ENCODE measurements at regions not wholly inside any gene's neighbourhood (a gene's known extent, or its start where the extent isn't known, plus 50 kb on each side); places are given as distances from the start of the nearest gene placed in this dataset.

DNA sequence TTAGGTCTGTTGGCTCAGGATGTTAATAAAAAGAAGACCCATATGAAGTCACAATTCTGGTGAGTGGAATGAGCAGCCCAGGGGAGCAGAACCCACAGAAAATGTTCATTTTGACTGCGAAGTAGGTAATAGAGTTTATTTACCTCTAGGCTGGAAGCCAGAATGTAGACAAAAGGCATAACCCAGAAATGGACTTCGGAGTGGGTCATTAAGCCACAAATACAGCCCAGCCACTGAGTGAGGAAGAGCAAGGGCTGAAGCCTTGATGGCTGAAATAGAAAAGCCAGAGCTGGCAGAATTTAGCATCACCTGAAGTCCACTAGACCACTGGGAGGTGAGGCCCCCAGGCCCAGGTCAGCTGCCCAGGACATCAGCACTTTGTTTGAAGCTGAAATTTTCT lies 168.0 kb downstream of the NXNL2 start:
- peaks cover 0 to 3% (median 0%) of the 10 kb centered on the region in 4 donors for H3K9me3 ChIP-seq (ENCODE audit: control insufficient read depth in 4 of 4, low read length in 3 of 4)
- H3K27me3 ChIP-seq (ENCODE audit: control insufficient read depth in 4 of 4, insufficient read depth in 4 of 4, low read length in 3 of 4) = peaks cover 0 to 2% (median 0%) of the 10 kb centered on the region in 4 donors
- H3K36me3 ChIP-seq (ENCODE audit: control insufficient read depth in 4 of 4, insufficient read depth in 3 of 4, low read depth in 1 of 4, low read length in 3 of 4) = no peaks in the 10 kb centered on the region
- H3K9ac ChIP-seq (ENCODE audit: low read depth in 1 of 2, low read length in 2 of 2) = no peak overlapping the region
- peaks cover 0 to 4% (median 0%) of the 10 kb centered on the region in 4 donors for H3K4me1 ChIP-seq (ENCODE audit: control insufficient read depth in 4 of 4, insufficient read depth in 4 of 4, low read length in 3 of 4)
- no peak for DNase-seq (ENCODE audit: low spot score)
- TF ChIP-seq HNF4A (conservative IDR thresholded peaks at IDR 0.05) (peak; percentile 63 to 70), FOXA1 (IDR thresholded peaks at IDR 0.05) (no peak)
- H3K27ac ChIP-seq (ENCODE audit: low read depth in 1 of 2, low read length in 2 of 2) = no peak overlapping the region
- WGBS = 46% methylated on average over 2 of the region's 2 CpGs
- no peak overlapping the region for H3K4me3 ChIP-seq (ENCODE audit: low read depth in 1 of 3, low read length in 3 of 3)

DNA sequence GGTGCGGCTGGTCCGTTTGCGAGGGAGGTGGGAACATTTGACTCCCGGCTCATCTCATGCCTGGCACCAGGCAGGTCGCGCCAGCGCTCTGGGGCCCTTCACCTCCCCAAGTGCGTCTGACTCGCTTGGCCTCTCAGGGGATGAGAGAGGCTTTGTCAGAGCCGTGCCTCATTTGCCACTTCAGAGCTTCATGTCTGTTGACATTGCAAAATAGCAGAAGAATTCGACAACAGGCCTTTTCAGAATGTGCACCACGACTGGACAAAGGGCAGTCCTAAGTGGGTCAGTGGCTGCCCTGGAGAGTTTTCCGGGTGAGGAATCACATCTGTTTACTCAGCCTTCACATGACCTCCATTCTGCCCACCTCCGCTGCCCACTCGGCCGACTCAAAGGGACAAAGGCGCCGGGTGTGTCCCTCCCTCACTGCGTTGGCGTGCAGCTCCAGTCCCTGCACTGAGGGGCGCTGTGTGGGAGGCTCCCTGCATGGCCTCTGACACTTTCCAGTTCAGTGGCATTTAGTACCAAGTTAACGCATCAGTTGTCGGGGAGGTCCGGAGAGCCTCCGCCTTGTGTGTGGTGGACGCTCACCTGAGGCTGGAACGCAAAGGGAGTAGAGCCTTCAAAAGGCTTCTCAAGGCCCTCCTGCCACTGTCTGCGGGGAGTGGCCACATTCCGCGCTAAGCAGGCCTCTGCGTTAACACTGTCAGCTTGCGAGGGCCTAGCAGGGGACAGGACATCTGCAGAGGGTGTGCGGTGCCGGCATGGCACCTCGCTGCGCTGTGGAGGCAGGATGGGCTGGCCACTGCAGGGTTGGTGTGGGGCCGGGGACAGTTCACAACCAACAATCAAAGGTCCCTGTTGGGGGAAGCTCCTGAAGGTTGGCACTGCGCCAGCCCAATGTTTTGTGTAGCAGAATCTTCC lies 171.5 kb downstream of the NXNL2 start:
- H3K36me3 ChIP-seq (ENCODE audit: control insufficient read depth in 4 of 4, insufficient read depth in 3 of 4, low read depth in 1 of 4, low read length in 3 of 4) = no peaks in the 10 kb centered on the region
- TF ChIP-seq EGR1 (IDR thresholded peaks at IDR 0.05; ENCODE audit: low read depth in 2 of 2) (no peak), HNF4A (conservative IDR thresholded peaks at IDR 0.05) (peak; percentile 27 to 68), YY1 (IDR thresholded peaks at IDR 0.05) (no peak), GABPA (IDR thresholded peaks at IDR 0.05 in 1 of 2, conservative IDR thresholded peaks at IDR 0.05 in 1 of 2) (no peak), FOXA2 (IDR thresholded peaks at IDR 0.05) (peak; percentile 18), RXRA (IDR thresholded peaks at IDR 0.05) (peak; percentile 11 to 63), JUND (IDR thresholded peaks at IDR 0.05) (no peak), FOXA1 (IDR thresholded peaks at IDR 0.05) (no peak), SP1 (IDR thresholded peaks at IDR 0.05) (peak; percentile 50), RAD21 (IDR thresholded peaks at IDR 0.05) (no peak), HNF4G (IDR thresholded peaks at IDR 0.05) (no peak), NR2F2 (IDR thresholded peaks at IDR 0.05) (no peak), TAF1 (conservative IDR thresholded peaks at IDR 0.05) (no peak)
- TF ChIP-seq, protein P1, sequence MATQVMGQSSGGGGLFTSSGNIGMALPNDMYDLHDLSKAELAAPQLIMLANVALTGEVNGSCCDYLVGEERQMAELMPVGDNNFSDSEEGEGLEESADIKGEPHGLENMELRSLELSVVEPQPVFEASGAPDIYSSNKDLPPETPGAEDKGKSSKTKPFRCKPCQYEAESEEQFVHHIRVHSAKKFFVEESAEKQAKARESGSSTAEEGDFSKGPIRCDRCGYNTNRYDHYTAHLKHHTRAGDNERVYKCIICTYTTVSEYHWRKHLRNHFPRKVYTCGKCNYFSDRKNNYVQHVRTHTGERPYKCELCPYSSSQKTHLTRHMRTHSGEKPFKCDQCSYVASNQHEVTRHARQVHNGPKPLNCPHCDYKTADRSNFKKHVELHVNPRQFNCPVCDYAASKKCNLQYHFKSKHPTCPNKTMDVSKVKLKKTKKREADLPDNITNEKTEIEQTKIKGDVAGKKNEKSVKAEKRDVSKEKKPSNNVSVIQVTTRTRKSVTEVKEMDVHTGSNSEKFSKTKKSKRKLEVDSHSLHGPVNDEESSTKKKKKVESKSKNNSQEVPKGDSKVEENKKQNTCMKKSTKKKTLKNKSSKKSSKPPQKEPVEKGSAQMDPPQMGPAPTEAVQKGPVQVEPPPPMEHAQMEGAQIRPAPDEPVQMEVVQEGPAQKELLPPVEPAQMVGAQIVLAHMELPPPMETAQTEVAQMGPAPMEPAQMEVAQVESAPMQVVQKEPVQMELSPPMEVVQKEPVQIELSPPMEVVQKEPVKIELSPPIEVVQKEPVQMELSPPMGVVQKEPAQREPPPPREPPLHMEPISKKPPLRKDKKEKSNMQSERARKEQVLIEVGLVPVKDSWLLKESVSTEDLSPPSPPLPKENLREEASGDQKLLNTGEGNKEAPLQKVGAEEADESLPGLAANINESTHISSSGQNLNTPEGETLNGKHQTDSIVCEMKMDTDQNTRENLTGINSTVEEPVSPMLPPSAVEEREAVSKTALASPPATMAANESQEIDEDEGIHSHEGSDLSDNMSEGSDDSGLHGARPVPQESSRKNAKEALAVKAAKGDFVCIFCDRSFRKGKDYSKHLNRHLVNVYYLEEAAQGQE (IDR thresholded peaks at IDR 0.05) = no peak
- TF ChIP-seq, protein P2, sequence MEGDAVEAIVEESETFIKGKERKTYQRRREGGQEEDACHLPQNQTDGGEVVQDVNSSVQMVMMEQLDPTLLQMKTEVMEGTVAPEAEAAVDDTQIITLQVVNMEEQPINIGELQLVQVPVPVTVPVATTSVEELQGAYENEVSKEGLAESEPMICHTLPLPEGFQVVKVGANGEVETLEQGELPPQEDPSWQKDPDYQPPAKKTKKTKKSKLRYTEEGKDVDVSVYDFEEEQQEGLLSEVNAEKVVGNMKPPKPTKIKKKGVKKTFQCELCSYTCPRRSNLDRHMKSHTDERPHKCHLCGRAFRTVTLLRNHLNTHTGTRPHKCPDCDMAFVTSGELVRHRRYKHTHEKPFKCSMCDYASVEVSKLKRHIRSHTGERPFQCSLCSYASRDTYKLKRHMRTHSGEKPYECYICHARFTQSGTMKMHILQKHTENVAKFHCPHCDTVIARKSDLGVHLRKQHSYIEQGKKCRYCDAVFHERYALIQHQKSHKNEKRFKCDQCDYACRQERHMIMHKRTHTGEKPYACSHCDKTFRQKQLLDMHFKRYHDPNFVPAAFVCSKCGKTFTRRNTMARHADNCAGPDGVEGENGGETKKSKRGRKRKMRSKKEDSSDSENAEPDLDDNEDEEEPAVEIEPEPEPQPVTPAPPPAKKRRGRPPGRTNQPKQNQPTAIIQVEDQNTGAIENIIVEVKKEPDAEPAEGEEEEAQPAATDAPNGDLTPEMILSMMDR (IDR thresholded peaks at IDR 0.05; ENCODE audit: low read depth, low read length, missing input control) = no peak
- TF ChIP-seq, protein P3, sequence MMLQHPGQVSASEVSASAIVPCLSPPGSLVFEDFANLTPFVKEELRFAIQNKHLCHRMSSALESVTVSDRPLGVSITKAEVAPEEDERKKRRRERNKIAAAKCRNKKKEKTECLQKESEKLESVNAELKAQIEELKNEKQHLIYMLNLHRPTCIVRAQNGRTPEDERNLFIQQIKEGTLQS (IDR thresholded peaks at IDR 0.05) = no peak
- TF ChIP-seq, protein P4, sequence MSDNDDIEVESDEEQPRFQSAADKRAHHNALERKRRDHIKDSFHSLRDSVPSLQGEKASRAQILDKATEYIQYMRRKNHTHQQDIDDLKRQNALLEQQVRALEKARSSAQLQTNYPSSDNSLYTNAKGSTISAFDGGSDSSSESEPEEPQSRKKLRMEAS (IDR thresholded peaks at IDR 0.05) = peak; percentile 23
- TF ChIP-seq, protein P5, sequence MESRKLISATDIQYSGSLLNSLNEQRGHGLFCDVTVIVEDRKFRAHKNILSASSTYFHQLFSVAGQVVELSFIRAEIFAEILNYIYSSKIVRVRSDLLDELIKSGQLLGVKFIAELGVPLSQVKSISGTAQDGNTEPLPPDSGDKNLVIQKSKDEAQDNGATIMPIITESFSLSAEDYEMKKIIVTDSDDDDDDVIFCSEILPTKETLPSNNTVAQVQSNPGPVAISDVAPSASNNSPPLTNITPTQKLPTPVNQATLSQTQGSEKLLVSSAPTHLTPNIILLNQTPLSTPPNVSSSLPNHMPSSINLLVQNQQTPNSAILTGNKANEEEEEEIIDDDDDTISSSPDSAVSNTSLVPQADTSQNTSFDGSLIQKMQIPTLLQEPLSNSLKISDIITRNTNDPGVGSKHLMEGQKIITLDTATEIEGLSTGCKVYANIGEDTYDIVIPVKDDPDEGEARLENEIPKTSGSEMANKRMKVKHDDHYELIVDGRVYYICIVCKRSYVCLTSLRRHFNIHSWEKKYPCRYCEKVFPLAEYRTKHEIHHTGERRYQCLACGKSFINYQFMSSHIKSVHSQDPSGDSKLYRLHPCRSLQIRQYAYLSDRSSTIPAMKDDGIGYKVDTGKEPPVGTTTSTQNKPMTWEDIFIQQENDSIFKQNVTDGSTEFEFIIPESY (IDR thresholded peaks at IDR 0.05) = no peak
- H3K4me1 ChIP-seq (ENCODE audit: control insufficient read depth in 4 of 4, insufficient read depth in 4 of 4, low read length in 3 of 4) = peaks cover 0 to 4% (median 0%) of the 10 kb centered on the region in 4 donors
- no peak overlapping the region for H3K4me3 ChIP-seq (ENCODE audit: low read depth in 1 of 3, low read length in 3 of 3)
- DNase-seq (ENCODE audit: low spot score) = no peak
- WGBS = 77% methylated on average over 38 of the region's 38 CpGs
- peak overlapping the region; percentile 34 to 64 for H3K27ac ChIP-seq (ENCODE audit: low read depth in 1 of 2, low read length in 2 of 2)
- no peaks in the 10 kb centered on the region for H3K27me3 ChIP-seq (ENCODE audit: control insufficient read depth in 4 of 4, insufficient read depth in 4 of 4, low read length in 3 of 4)
- H3K9ac ChIP-seq (ENCODE audit: low read depth in 1 of 2, low read length in 2 of 2) = no peak overlapping the region
- H3K9me3 ChIP-seq (ENCODE audit: control insufficient read depth in 4 of 4, low read length in 3 of 4) = peaks cover 0 to 3% (median 0%) of the 10 kb centered on the region in 4 donors

Data from liver (tissue), 8 donors.